ENCODE measurements at regions not wholly inside any gene's neighbourhood (a gene's known extent, or its start where the extent isn't known, plus 50 kb on each side); places are given as distances from the start of the nearest gene placed in this dataset.

DNA sequence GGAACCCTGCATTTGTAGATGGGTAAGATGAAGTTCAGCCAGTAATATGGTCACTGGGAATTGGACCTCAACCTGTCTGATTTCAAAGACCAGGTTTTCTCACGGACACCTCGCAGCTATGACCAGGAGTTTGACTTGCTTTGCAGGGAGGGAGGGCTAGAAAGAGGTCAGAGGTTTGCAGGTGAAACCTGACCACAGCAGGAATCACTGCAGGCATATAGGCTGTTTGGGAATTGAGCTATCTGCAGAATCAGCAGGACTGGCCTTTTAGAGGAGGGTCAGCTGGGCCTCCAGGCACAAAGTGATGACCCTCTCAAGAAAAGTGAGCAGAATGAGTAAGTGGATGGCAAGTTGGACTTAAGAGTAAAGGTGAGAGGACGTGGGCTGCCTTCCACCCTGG lies 166.3 kb downstream of the ADRA2A start (continued):
- TF ChIP-seq, protein P1, sequence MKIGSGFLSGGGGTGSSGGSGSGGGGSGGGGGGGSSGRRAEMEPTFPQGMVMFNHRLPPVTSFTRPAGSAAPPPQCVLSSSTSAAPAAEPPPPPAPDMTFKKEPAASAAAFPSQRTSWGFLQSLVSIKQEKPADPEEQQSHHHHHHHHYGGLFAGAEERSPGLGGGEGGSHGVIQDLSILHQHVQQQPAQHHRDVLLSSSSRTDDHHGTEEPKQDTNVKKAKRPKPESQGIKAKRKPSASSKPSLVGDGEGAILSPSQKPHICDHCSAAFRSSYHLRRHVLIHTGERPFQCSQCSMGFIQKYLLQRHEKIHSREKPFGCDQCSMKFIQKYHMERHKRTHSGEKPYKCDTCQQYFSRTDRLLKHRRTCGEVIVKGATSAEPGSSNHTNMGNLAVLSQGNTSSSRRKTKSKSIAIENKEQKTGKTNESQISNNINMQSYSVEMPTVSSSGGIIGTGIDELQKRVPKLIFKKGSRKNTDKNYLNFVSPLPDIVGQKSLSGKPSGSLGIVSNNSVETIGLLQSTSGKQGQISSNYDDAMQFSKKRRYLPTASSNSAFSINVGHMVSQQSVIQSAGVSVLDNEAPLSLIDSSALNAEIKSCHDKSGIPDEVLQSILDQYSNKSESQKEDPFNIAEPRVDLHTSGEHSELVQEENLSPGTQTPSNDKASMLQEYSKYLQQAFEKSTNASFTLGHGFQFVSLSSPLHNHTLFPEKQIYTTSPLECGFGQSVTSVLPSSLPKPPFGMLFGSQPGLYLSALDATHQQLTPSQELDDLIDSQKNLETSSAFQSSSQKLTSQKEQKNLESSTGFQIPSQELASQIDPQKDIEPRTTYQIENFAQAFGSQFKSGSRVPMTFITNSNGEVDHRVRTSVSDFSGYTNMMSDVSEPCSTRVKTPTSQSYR (CRISPR knock-in tag; IDR thresholded peaks at IDR 0.05), result no peak
- no peak for TF ChIP-seq FOXJ3 (CRISPR knock-in tag; IDR thresholded peaks at IDR 0.05; ENCODE audit: borderline replicate concordance)
- no peak for TF ChIP-seq EMX1 (CRISPR knock-in tag; IDR thresholded peaks at IDR 0.05)
- TF ChIP-seq, protein P2, sequence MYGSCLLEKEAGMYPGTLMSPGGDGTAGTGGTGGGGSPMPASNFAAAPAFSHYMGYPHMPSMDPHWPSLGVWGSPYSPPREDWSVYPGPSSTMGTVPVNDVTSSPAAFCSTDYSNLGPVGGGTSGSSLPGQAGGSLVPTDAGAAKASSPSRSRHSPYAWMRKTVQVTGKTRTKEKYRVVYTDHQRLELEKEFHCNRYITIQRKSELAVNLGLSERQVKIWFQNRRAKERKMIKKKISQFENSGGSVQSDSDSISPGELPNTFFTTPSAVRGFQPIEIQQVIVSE (CRISPR knock-in tag; IDR thresholded peaks at IDR 0.05; ENCODE audit: borderline replicate concordance), result no peak
- TF ChIP-seq, protein P3, sequence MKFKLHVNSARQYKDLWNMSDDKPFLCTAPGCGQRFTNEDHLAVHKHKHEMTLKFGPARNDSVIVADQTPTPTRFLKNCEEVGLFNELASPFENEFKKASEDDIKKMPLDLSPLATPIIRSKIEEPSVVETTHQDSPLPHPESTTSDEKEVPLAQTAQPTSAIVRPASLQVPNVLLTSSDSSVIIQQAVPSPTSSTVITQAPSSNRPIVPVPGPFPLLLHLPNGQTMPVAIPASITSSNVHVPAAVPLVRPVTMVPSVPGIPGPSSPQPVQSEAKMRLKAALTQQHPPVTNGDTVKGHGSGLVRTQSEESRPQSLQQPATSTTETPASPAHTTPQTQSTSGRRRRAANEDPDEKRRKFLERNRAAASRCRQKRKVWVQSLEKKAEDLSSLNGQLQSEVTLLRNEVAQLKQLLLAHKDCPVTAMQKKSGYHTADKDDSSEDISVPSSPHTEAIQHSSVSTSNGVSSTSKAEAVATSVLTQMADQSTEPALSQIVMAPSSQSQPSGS (CRISPR knock-in tag; IDR thresholded peaks at IDR 0.05; ENCODE audit: borderline replicate concordance, low read depth), result no peak
- TF ChIP-seq SP1 (CRISPR knock-in tag; conservative IDR thresholded peaks at IDR 0.05), result no peak

DNA sequence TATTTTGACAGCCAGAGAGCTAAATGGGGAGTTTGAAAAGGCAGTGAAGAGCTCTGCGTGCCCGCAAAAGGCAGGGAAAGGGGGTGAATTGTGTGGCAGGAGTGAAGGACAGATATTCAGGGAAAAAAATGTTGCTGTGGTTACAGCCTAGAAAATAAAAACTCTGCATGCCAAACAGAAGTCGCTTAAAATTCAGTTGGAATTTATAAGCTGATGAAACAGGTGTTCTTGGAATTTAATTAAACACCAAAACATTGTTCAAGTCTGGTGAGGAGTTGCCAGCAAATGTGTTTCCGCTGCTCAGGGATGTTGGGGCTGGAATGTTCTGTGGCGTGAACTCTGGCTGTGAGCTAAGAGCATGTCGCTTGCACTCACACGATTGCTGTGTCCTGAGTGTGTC lies 169.3 kb downstream of the ADRA2A start:
- Mint-ChIP-seq H3K9me3 (peaks cover 10% of the 10 kb centered on the region), H3K36me3 (no peaks in the 10 kb centered on the region), H3K27me3 (ENCODE audit: low read depth) (no peaks in the 10 kb centered on the region; the same call in 1 of the 2 replicates), H3K4me3 (no peak overlapping the region), H3K4me1 (no peaks in the 10 kb centered on the region), H3K27ac (no peak overlapping the region)
- TF ChIP-seq, protein P4, sequence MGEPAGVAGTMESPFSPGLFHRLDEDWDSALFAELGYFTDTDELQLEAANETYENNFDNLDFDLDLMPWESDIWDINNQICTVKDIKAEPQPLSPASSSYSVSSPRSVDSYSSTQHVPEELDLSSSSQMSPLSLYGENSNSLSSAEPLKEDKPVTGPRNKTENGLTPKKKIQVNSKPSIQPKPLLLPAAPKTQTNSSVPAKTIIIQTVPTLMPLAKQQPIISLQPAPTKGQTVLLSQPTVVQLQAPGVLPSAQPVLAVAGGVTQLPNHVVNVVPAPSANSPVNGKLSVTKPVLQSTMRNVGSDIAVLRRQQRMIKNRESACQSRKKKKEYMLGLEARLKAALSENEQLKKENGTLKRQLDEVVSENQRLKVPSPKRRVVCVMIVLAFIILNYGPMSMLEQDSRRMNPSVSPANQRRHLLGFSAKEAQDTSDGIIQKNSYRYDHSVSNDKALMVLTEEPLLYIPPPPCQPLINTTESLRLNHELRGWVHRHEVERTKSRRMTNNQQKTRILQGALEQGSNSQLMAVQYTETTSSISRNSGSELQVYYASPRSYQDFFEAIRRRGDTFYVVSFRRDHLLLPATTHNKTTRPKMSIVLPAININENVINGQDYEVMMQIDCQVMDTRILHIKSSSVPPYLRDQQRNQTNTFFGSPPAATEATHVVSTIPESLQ (CRISPR knock-in tag; IDR thresholded peaks at IDR 0.05), result no peak
- TF ChIP-seq CREM (CRISPR knock-in tag; IDR thresholded peaks at IDR 0.05) (no peak), CBFB (CRISPR knock-in tag; IDR thresholded peaks at IDR 0.05; ENCODE audit: low read depth) (no peak), MYBL2 (CRISPR knock-in tag; IDR thresholded peaks at IDR 0.05) (no peak), SMAD4 (CRISPR knock-in tag; IDR thresholded peaks at IDR 0.05) (no peak), GTF2I (CRISPR knock-in tag; conservative IDR thresholded peaks at IDR 0.05) (no peak), IRF2 (CRISPR knock-in tag; IDR thresholded peaks at IDR 0.05; ENCODE audit: borderline replicate concordance, low read depth) (no peak), ZNF263 (CRISPR knock-in tag; IDR thresholded peaks at IDR 0.05; ENCODE audit: low read depth) (no peak), NFATC4 (CRISPR knock-in tag; IDR thresholded peaks at IDR 0.05) (no peak), NFYB (CRISPR knock-in tag; conservative IDR thresholded peaks at IDR 0.05; ENCODE audit: low read depth) (no peak), MXD4 (CRISPR knock-in tag; IDR thresholded peaks at IDR 0.05; ENCODE audit: borderline replicate concordance) (no peak), TEAD4 (CRISPR knock-in tag; IDR thresholded peaks at IDR 0.05) (no peak)
- TF ChIP-seq, protein P5, sequence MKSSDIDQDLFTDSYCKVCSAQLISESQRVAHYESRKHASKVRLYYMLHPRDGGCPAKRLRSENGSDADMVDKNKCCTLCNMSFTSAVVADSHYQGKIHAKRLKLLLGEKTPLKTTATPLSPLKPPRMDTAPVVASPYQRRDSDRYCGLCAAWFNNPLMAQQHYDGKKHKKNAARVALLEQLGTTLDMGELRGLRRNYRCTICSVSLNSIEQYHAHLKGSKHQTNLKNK (CRISPR knock-in tag; IDR thresholded peaks at IDR 0.05), result no peak
- TF ChIP-seq, protein P6, sequence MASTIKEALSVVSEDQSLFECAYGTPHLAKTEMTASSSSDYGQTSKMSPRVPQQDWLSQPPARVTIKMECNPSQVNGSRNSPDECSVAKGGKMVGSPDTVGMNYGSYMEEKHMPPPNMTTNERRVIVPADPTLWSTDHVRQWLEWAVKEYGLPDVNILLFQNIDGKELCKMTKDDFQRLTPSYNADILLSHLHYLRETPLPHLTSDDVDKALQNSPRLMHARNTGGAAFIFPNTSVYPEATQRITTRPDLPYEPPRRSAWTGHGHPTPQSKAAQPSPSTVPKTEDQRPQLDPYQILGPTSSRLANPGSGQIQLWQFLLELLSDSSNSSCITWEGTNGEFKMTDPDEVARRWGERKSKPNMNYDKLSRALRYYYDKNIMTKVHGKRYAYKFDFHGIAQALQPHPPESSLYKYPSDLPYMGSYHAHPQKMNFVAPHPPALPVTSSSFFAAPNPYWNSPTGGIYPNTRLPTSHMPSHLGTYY (CRISPR knock-in tag; IDR thresholded peaks at IDR 0.05), result no peak
- TF ChIP-seq, protein P7, sequence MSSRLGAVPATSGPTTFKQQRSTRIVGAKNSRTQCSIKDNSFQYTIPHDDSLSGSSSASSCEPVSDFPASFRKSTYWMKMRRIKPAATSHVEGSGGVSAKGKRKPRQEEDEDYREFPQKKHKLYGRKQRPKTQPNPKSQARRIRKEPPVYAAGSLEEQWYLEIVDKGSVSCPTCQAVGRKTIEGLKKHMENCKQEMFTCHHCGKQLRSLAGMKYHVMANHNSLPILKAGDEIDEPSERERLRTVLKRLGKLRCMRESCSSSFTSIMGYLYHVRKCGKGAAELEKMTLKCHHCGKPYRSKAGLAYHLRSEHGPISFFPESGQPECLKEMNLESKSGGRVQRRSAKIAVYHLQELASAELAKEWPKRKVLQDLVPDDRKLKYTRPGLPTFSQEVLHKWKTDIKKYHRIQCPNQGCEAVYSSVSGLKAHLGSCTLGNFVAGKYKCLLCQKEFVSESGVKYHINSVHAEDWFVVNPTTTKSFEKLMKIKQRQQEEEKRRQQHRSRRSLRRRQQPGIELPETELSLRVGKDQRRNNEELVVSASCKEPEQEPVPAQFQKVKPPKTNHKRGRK (CRISPR knock-in tag; IDR thresholded peaks at IDR 0.05; ENCODE audit: borderline replicate concordance), result no peak
- TF ChIP-seq, protein P8, sequence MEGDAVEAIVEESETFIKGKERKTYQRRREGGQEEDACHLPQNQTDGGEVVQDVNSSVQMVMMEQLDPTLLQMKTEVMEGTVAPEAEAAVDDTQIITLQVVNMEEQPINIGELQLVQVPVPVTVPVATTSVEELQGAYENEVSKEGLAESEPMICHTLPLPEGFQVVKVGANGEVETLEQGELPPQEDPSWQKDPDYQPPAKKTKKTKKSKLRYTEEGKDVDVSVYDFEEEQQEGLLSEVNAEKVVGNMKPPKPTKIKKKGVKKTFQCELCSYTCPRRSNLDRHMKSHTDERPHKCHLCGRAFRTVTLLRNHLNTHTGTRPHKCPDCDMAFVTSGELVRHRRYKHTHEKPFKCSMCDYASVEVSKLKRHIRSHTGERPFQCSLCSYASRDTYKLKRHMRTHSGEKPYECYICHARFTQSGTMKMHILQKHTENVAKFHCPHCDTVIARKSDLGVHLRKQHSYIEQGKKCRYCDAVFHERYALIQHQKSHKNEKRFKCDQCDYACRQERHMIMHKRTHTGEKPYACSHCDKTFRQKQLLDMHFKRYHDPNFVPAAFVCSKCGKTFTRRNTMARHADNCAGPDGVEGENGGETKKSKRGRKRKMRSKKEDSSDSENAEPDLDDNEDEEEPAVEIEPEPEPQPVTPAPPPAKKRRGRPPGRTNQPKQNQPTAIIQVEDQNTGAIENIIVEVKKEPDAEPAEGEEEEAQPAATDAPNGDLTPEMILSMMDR (IDR thresholded peaks at IDR 0.05), result no peak
- DNase-seq (ENCODE audit: low spot score) (no peak), ATAC-seq (no peak)
- POLR2A ChIA-PET, result no interaction called here
- CTCF ChIA-PET, result interaction anchor here (1.0 kb wide), 1 partner anchor 171 kb away, joined by 3 read pairs; no protein-coding TSS in a partner anchor

Measured in WTC11 (cell line).